C4-2B (cell line): ENCODE measurements at regions not wholly inside any gene's neighbourhood (a gene's known extent, or its start where the extent isn't known, plus 50 kb on each side); places are given as distances from the start of the nearest gene placed in this dataset.

Experiments used
- ZFX ChIP-seq: fragments of 450-650 bp; IDR thresholded peaks from 2 replicates; pipeline ENCODE4 v1.6.1; 2017
- TF ChIP-seq, protein P1 (sequence below): fragments of 450-650 bp; conservative IDR thresholded peaks from 2 replicates; pipeline ENCODE4 v1.5.1; 2017; ENCODE audit warnings: mild to moderate bottlenecking

DNA sequence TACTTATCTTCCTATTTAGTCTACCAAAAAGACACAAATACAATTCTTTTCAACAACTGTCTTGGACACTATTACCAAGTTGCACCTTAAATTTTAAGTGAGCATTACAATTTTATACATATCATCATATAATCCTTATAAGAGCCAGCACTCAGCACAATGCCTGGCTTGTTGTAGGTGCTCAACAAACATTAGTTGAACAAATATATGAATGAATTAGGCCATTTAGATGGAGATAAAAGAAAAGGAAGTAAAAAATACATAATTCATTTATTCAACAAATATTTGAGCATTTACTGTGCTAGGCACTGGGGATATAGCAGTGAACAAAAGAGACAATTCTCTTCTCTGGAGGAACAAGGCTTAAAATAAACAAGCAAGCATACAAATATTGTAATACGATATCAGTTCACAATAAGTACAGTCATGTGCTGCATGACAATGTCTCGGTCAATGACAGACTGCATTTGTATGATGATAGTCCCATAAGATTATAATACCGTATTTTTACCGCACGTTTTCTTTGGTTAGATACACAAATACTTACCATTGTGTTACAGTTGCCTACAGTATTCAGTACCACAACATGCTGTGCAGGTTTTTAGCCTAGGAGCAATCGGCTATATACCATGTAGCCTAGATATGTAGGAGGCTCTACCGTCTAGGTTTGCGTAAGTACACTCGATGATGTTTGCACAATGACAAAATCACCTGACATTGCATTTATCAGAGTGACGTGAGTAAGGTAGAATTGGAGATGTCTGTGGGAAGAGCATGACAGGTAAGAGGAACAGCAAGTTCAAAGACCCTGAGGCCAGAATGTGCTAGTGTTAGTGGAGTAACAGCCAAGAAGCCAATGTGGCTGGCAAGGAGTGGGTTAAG lies 86.4 kb upstream of the HS3ST2 start:
- TF ChIP-seq, protein P1, sequence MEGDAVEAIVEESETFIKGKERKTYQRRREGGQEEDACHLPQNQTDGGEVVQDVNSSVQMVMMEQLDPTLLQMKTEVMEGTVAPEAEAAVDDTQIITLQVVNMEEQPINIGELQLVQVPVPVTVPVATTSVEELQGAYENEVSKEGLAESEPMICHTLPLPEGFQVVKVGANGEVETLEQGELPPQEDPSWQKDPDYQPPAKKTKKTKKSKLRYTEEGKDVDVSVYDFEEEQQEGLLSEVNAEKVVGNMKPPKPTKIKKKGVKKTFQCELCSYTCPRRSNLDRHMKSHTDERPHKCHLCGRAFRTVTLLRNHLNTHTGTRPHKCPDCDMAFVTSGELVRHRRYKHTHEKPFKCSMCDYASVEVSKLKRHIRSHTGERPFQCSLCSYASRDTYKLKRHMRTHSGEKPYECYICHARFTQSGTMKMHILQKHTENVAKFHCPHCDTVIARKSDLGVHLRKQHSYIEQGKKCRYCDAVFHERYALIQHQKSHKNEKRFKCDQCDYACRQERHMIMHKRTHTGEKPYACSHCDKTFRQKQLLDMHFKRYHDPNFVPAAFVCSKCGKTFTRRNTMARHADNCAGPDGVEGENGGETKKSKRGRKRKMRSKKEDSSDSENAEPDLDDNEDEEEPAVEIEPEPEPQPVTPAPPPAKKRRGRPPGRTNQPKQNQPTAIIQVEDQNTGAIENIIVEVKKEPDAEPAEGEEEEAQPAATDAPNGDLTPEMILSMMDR = no peak
- no peak for TF ChIP-seq ZFX
